Omental fat pad (tissue), 3 donors: ENCODE measurements at regions not wholly inside any gene's neighbourhood (a gene's known extent, or its start where the extent isn't known, plus 50 kb on each side); places are given as distances from the start of the nearest gene placed in this dataset.
"Not testable (repeated sequence)": the region's sequence is repeated elsewhere in the genome, so short reads cannot be mapped to it uniquely, and the experiment has no call there.

Experiments used
- ATAC-seq: fragments of 150-250 bp; one replicate; pipeline ENCODE4 v1.9.1; 2016; ENCODE audit warnings: mild to moderate bottlenecking, moderate library complexity; ENCODE audit not compliant: low FRiP score
- DNase-seq: peaks from one replicate; pipeline ENCODE4 v3.0.0-alpha.2; 2019; ENCODE audit warnings: low spot score
- TF ChIP-seq, protein P1 (sequence below), 3 donors: fragments of 450-650 bp; IDR thresholded peaks; one replicate each; pipeline ENCODE4 v1.5.1; 2016 to 2017; ENCODE audit warnings: antibody characterized with exemption in 3 of 3, mild to moderate bottlenecking in 3 of 3, moderate library complexity in 2 of 3

DNA sequence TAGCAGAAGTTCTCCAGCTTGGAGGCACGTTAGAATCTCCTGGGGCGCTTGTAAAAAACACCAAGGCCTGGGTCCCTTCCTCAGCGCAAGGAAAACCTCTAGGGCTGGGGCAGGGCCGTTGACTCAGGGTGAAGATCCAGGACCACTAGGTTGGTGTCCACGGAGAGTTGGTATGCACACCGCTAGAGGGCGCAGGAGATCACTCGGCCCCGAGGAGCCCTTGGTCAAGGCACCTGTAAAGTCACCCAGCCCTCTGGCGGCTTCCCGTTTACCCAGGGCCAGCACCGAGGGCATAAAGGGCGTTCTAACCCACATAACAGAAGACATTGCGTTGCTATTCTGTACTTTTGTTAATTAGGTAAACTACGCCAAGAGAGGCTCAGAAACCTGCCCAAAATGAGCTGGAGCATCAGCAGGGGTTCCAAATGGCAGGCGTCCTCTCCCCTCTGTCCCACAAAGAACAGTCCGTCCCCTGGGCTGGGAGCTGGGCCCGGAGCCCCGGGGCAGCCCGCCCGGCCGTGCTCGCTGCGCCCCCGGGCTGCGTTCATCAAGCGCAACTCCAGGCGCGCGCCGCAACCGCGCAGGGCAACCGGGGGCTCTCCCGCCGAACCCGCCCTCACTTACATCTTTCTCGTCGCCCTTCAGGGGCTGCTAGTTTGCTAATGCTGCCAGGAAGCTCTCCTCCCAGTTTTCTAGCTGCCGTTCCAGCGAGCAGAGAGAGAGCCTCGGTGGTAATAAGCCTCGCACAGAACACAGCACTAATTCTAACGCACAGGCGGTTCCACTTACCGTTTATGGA lies 332.1 kb downstream of the ARRDC4 start:
- ATAC-seq = no peak
- TF ChIP-seq, protein P1, sequence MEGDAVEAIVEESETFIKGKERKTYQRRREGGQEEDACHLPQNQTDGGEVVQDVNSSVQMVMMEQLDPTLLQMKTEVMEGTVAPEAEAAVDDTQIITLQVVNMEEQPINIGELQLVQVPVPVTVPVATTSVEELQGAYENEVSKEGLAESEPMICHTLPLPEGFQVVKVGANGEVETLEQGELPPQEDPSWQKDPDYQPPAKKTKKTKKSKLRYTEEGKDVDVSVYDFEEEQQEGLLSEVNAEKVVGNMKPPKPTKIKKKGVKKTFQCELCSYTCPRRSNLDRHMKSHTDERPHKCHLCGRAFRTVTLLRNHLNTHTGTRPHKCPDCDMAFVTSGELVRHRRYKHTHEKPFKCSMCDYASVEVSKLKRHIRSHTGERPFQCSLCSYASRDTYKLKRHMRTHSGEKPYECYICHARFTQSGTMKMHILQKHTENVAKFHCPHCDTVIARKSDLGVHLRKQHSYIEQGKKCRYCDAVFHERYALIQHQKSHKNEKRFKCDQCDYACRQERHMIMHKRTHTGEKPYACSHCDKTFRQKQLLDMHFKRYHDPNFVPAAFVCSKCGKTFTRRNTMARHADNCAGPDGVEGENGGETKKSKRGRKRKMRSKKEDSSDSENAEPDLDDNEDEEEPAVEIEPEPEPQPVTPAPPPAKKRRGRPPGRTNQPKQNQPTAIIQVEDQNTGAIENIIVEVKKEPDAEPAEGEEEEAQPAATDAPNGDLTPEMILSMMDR (IDR thresholded peaks at IDR 0.05) = no peak
- DNase-seq = no peak

DNA sequence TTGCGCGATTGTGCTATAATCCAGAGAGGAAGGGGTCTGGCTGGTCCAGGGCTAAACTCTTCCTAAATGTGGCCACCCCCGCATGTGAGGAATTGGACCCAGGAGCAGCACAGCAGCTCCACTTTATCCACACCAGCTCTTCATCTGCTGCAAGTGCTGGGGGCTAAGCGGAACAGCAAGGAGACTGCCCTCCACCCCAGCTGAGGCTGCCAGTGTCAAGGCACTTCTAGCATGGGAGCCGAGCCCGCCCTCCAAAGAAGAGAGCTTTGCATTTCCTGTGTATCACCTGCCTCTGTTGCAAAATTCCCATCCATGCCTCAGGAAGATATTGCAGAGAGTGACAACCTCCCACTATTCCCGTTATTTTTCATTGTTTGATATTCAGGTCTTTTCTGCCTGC lies 333.6 kb downstream of the ARRDC4 start:
- TF ChIP-seq, protein P1 (IDR thresholded peaks at IDR 0.05) = no peak
- ATAC-seq = no peak
- DNase-seq = no peak

DNA sequence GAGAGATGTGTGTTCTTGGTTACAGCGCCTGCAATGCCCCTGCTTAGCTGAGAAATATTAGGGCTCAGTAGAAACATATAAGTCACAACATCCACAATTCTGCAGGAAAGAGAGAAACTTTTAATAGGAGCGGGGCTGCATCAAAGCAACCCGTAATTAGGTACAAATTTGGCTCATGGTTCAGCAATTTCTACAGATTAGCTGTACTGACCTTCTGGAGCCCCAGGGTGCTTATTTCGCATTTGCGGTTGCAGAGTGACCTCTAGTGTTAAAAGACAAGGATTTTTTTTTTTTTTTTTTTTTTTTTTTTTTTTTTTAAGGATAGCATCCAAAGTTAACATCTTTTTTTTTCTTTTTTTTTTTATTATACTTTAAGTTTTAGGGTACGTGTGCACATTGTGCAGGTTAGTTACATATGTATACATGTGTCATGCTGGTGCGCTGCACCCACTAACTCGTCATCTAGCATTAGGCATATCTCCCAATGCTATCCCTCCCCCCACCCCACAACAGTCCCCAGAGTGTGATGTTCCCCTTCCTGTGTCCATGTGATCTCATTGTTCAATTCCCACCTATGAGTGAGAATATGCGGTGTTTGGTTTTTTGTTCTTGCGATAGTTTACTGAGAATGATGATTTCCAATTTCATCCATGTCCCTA lies 334.7 kb downstream of the ARRDC4 start:
- DNase-seq, ATAC-seq: not testable (repeated sequence)

DNA sequence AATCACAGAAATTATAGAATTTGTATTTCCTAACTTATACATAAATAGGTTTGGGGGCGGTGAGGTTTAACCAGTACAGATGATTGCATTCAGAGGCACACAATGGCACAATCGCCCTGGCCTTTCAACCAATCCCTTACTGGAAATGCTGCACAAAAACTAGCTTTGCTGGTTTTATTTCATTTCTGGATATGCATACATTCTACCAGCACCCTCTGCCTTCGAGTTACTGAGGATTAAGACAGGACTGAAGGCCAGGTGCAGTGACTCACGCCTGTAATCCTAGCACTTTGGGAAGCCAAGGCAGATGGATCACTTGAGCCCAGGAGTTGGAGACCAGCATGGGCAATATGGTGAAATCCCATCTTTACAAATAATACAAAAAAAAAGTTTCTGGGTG lies 336.1 kb downstream of the ARRDC4 start:
- ATAC-seq (no peak), DNase-seq (no peak)
- TF ChIP-seq, protein P1 (IDR thresholded peaks at IDR 0.05) = no peak

DNA sequence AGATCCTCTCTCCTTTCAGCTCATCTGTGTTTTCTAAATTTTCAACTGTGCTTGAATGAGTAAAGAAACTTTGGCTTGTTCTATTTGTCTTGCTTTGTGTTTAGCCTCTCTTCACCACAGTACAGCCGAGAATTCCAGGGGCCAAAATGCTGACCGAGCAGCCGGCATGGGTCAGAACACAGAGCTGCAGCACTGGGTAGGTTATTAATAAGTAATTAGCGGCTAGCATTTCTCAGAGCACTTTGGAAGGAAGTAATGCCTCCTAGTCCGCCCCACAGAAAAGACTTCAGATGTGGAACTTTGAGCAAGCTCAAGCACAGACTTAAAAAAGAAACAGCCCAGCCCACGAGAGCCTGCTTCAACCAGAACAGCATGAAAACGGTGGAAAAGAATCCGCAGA lies 343.9 kb downstream of the ARRDC4 start:
- no peak for DNase-seq
- no peak for ATAC-seq
- TF ChIP-seq, protein P1 (IDR thresholded peaks at IDR 0.05) = no peak

DNA sequence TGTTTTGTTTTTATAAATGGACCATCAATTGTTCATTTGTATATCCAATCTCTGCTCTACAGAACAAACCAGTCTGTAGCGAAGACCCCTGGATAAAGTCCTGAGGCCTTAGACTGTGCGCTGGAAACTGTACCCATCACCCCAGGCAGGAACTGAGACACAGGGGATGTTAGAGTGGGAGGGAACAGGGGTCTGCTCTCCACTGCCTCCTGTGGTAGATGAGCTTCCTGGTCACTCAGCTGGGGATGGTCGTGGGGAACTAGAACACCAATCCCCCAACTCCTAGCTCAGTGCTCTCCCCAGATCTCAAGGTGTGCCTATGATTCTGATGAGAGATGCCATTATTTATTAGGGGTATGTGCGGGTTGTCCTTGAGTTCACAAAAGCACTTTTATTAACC lies 340.2 kb upstream of the IGF1R start:
- TF ChIP-seq, protein P1 (IDR thresholded peaks at IDR 0.05) = no peak
- ATAC-seq (no peak), DNase-seq (no peak)

DNA sequence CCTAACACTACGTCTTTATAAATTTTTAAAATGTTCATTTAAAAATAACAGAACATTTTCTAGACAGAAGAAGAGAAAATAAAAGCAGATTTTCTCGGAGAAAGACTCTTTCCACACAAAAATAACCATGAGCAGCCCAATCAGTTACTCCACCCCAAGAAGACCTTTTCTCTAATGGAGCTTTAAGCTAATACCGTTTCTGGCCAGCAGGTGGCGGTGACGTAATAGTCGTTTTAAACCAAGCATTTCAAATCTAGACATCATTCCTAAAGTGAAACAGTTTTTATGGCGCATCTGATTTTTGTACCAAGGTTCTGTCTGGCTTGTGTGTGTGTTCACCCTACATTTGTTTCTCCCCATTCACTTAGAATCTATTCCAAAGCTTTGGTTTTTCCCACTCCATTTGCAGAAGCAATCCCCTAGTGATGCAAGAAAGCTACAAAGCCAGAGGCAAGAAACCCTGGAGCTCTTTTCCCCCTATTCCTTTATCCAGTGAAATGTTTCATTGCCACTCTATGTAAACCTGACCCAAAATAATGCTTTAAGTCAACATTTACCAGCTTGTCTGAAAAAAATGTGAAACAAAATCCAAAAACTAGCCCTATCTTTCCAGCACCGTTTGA lies 336.7 kb upstream of the IGF1R start:
- peak; percentile 98 for DNase-seq
- ATAC-seq = no peak
- TF ChIP-seq, protein P1 (IDR thresholded peaks at IDR 0.05) = peak in 2 of 3 donors; percentile 20 to 51
